Fibroblast of pulmonary artery (primary cell): ENCODE measurements at regions not wholly inside any gene's neighbourhood (a gene's known extent, or its start where the extent isn't known, plus 50 kb on each side); places are given as distances from the start of the nearest gene placed in this dataset.

ENCODE experiments used
- DNase-seq: peaks from one replicate; pipeline ENCODE4 v3.0.0-alpha.2; 2010; ENCODE audit warnings: low read depth
- H3K4me3 ChIP-seq: replicated peaks from 2 replicates; pipeline ENCODE4 v1.5.1; 2011; ENCODE audit warnings: low read depth, mild to moderate bottlenecking, control low read depth, low read length, moderate library complexity
- CTCF ChIP-seq: IDR thresholded peaks from 2 replicates; pipeline ENCODE4 v1.5.1; 2011; ENCODE audit warnings: mild to moderate bottlenecking, control low read depth, low read length, inconsistent platforms; ENCODE audit errors: missing control alignments

GRCh38 chr7:156025675-156026074 is 213.4 kb upstream of the SHH start:
- H3K4me3 ChIP-seq = no peak overlapping the region
- TF ChIP-seq CTCF = no peak
- no peak for DNase-seq

DNA sequence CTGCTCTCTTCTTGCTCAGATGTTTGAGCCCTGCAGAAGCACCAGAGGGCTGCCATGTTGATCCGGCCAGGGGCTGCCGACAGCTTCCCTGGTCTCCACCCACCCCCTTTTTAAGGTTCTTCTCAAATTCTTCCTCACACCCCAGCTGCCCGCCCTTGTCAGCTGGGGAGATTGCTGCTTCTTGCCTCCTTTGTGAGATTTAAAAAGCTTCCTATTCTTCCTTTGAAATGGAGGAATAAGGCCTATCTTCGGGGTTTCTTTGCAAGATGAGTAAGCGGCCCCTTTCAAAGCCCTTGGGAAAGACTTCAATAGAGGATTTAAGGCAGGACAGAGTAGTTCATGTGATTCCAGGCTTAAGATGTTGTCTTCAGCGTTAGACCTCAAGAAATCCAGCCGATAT is 211.9 kb upstream of the SHH start:
- DNase-seq = no peak
- no peak overlapping the region for H3K4me3 ChIP-seq
- TF ChIP-seq CTCF = no peak

GRCh38 chr7:156022483-156023459 is 210.5 kb upstream of the SHH start:
- DNase-seq = no peak
- H3K4me3 ChIP-seq = no peak overlapping the region
- no peak for TF ChIP-seq CTCF

GRCh38 chr7:156021471-156021870 is 209.2 kb upstream of the SHH start:
- TF ChIP-seq CTCF = no peak

DNA sequence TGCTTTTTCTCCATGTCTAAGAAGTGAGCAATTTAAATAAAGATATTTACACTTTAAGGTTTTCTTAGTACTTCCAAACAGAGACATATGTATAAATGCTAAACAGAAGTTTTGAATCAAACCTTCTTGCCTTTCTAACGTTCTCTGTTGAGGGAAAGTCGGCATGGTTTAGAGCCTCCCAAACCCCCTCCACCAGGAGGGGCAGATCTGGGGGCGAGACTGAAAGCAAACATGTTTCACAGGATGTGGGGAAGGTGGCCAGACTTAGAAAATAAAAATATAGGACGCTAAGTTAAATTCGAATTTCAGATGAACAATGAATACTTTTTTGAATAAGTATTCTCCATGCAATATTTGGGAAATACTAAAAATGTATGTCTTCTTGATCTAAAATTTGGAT is 208.3 kb upstream of the SHH start:
- no peak overlapping the region for H3K4me3 ChIP-seq
- DNase-seq = no peak
- no peak for TF ChIP-seq CTCF

More at GRCh38 chr7:156021471-156021870, 209.2 kb upstream of the SHH start:
- H3K4me3 ChIP-seq = no peak overlapping the region
- DNase-seq = no peak

DNA sequence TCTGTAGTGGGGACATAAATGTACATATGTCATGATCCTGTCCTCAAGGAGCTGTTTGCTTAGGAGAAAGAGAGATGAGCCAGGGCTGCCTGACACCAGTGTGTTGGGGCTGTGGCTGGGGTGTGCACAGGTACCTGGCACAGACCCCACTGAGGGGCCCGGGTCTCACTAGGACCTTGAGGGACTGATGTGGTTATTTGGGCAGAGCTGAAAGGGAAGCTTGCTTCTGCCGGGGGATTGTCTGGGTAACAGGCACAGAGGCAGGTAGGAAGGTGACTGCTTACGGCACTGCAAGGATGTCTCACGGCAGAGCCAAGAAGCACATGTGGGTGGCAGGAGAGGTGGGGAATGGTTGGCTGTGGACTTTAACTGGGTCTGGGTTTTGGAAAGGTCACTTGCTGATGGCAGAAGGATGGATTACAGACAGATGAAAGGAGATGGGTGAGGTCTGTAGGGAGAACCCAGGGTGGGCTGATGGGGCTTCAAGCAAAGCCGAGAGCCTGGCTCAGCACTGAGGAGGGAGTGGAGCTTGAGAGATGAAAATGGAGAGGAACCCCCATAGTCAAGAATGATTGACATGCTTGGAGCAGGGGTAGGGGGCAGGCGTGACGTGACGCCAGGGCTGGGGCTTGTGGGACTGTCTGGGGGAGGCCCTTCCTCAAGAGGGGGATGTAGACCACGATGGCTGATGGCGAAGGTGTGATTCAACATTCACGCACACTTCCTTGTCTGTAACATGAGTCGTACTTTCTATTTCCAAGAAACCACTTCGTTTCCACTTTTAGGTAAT is 207.7 kb upstream of the SHH start:
- no peak for DNase-seq
- H3K4me3 ChIP-seq = no peak overlapping the region
- TF ChIP-seq CTCF = no peak
